ENCODE measurements at regions not wholly inside any gene's neighbourhood (a gene's known extent, or its start where the extent isn't known, plus 50 kb on each side); places are given as distances from the start of the nearest gene placed in this dataset.

DNA sequence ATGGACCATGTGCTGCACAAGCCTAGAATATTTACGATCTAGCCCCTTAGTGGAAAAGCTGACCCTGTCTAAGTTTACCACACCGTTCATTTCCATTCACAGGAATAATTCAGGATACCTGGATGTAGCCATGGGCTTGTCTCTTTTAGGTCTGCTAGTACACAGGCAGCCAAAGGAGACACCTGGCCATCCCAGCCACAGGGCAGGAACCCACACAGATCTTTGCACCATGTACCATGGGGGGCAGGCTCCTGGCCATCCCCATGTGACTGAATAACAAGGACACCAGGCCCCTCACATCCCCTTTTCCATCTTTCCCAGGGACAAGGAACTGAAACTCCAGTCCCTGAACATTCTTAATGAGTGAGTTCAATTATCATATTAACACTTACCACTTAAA is 467.3 kb upstream of the MYT1L start:
- DNase-seq = no peak
- Mint-ChIP-seq H3K4me3 (ENCODE audit: unreplicated experiment) (no peak overlapping the region), H3K4me1 (ENCODE audit: low read depth, unreplicated experiment) (no peaks in the 10 kb centered on the region), H3K27me3 (ENCODE audit: insufficient read depth, unreplicated experiment) (peaks cover 18% of the 10 kb centered on the region), H3K27ac (ENCODE audit: unreplicated experiment) (no peak overlapping the region), H3K9me3 (ENCODE audit: unreplicated experiment) (no peaks in the 10 kb centered on the region), H3K36me3 (ENCODE audit: insufficient read depth, unreplicated experiment) (no peaks in the 10 kb centered on the region)
- Histone ChIP-seq H3K36me3 (ENCODE audit: control insufficient read depth, insufficient read depth, low read length) (no peaks in the 10 kb centered on the region), H3K4me3 (ENCODE audit: low read depth, low read length) (no peak overlapping the region), H3K4me1 (no peaks in the 10 kb centered on the region), H3K27me3 (replicated peaks; ENCODE audit: control insufficient read depth, insufficient read depth, low read length) (no peaks in the 10 kb centered on the region), H3K9me3 (no peaks in the 10 kb centered on the region)
- ChIA-PET CTCF (no interaction called here), POLR2A (no interaction called here)
- no TSS peak for BruUV-seq (replicated peaks)
- TF ChIP-seq, protein P1, sequence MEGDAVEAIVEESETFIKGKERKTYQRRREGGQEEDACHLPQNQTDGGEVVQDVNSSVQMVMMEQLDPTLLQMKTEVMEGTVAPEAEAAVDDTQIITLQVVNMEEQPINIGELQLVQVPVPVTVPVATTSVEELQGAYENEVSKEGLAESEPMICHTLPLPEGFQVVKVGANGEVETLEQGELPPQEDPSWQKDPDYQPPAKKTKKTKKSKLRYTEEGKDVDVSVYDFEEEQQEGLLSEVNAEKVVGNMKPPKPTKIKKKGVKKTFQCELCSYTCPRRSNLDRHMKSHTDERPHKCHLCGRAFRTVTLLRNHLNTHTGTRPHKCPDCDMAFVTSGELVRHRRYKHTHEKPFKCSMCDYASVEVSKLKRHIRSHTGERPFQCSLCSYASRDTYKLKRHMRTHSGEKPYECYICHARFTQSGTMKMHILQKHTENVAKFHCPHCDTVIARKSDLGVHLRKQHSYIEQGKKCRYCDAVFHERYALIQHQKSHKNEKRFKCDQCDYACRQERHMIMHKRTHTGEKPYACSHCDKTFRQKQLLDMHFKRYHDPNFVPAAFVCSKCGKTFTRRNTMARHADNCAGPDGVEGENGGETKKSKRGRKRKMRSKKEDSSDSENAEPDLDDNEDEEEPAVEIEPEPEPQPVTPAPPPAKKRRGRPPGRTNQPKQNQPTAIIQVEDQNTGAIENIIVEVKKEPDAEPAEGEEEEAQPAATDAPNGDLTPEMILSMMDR (IDR thresholded peaks at IDR 0.05; ENCODE audit: insufficient read depth in 1 of 2, low read depth in 1 of 2, low read length in 1 of 2, severe bottlenecking in 1 of 2, unreplicated experiment in 1 of 2) = no peak
- intact Hi-C loops (cut with micrococcal nuclease; ENCODE audit: unreplicated experiment) = no loop called here

DNA sequence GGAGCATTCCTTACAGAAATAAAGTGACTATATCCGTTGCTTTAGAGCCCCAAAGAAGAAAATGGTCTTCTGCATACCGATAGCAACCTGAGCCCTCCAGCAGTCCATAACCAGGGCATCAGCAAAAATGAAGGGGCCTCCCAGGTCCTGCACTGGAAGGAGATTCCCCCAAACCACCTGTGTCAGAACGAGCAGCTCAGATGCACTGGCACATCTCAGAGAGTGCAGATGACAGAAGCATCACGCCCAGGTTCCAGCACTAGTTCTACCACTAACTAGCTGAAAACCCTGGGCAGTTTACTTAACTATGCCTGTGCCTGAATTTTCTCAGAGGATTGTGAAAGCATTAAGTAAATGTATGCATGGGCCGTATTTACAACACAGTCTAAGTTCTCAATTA is 466.7 kb upstream of the MYT1L start:
- no peaks in the 10 kb centered on the region for H3K36me3 Mint-ChIP-seq (ENCODE audit: insufficient read depth, unreplicated experiment)
- no TSS peak for BruUV-seq (replicated peaks)
- POLR2A ChIA-PET = no interaction called here
- H3K27me3 ChIP-seq (replicated peaks; ENCODE audit: control insufficient read depth, insufficient read depth, low read length) = no peaks in the 10 kb centered on the region; the same call in 1 of the 2 replicates
- H3K4me1 Mint-ChIP-seq (ENCODE audit: low read depth, unreplicated experiment) = no peaks in the 10 kb centered on the region
- no peaks in the 10 kb centered on the region for H3K36me3 ChIP-seq (ENCODE audit: control insufficient read depth, insufficient read depth, low read length)
- H3K27ac Mint-ChIP-seq (ENCODE audit: unreplicated experiment) = no peak overlapping the region
- H3K4me3 Mint-ChIP-seq (ENCODE audit: unreplicated experiment) = no peak overlapping the region
- TF ChIP-seq, protein P1 (IDR thresholded peaks at IDR 0.05; ENCODE audit: insufficient read depth in 1 of 2, low read depth in 1 of 2, low read length in 1 of 2, severe bottlenecking in 1 of 2, unreplicated experiment in 1 of 2) = no peak
- CTCF ChIA-PET = no interaction called here
- DNase-seq = no peak
- H3K9me3 ChIP-seq = no peaks in the 10 kb centered on the region
- no peak overlapping the region for H3K4me3 ChIP-seq (ENCODE audit: low read depth, low read length)
- no peaks in the 10 kb centered on the region for H3K4me1 ChIP-seq
- H3K9me3 Mint-ChIP-seq (ENCODE audit: unreplicated experiment) = no peaks in the 10 kb centered on the region
- peaks cover 20% of the 10 kb centered on the region for H3K27me3 Mint-ChIP-seq (ENCODE audit: insufficient read depth, unreplicated experiment)
- intact Hi-C loops (cut with micrococcal nuclease; ENCODE audit: unreplicated experiment) = no loop called here

GRCh38 chr2:2796207-2796606 is 465.1 kb upstream of the MYT1L start:
- Histone ChIP-seq H3K27me3 (replicated peaks; ENCODE audit: control insufficient read depth, insufficient read depth, low read length) (no peaks in the 10 kb centered on the region; the same call in 1 of the 2 replicates), H3K36me3 (ENCODE audit: control insufficient read depth, insufficient read depth, low read length) (no peaks in the 10 kb centered on the region), H3K4me3 (ENCODE audit: low read depth, low read length) (no peak overlapping the region), H3K4me1 (no peaks in the 10 kb centered on the region), H3K9me3 (no peaks in the 10 kb centered on the region)
- intact Hi-C loops (cut with micrococcal nuclease; ENCODE audit: unreplicated experiment) = no loop called here
- Mint-ChIP-seq H3K36me3 (ENCODE audit: insufficient read depth, unreplicated experiment) (no peaks in the 10 kb centered on the region), H3K27ac (ENCODE audit: unreplicated experiment) (no peak overlapping the region), H3K27me3 (ENCODE audit: insufficient read depth, unreplicated experiment) (peaks cover 17% of the 10 kb centered on the region), H3K4me1 (ENCODE audit: low read depth, unreplicated experiment) (no peaks in the 10 kb centered on the region), H3K9me3 (ENCODE audit: unreplicated experiment) (no peaks in the 10 kb centered on the region), H3K4me3 (ENCODE audit: unreplicated experiment) (no peak overlapping the region)
- POLR2A ChIA-PET = no interaction called here
- DNase-seq = no peak
- TF ChIP-seq, protein P1 (IDR thresholded peaks at IDR 0.05; ENCODE audit: insufficient read depth in 1 of 2, low read depth in 1 of 2, low read length in 1 of 2, severe bottlenecking in 1 of 2, unreplicated experiment in 1 of 2) = no peak
- BruUV-seq (replicated peaks) = no TSS peak
- CTCF ChIA-PET = no interaction called here

Measured in Caco-2 (cell line).